HG02840 (cell line): ENCODE measurements at regions not wholly inside any gene's neighbourhood (a gene's known extent, or its start where the extent isn't known, plus 50 kb on each side); places are given as distances from the start of the nearest gene placed in this dataset.
A peak's percentile ranks its signal among the peaks of the same experiment; 100 is the strongest.
"Not testable (repeated sequence)": the region's sequence is repeated elsewhere in the genome, so short reads cannot be mapped to it uniquely, and the experiment has no call there.

ENCODE experiments used
- ATAC-seq: cut with Tn5 transposase; IDR thresholded peaks from one replicate; pipeline ENCODE4 v1.9.1; 2021; ENCODE audit warnings: mild to moderate bottlenecking, moderate library complexity, moderate number of reproducible peaks; ENCODE audit not compliant: unreplicated experiment, low FRiP score

- not testable (repeated sequence) for ATAC-seq
Measured at GRCh38 chr7:73244782-73245311, 63.8 kb downstream of the NSUN5 start.

GRCh38 chr7:73234994-73235717 is 73.5 kb downstream of the NSUN5 start:
- ATAC-seq = peak; percentile 83

GRCh38 chr7:73225745-73226144 is 82.9 kb downstream of the NSUN5 start:
- ATAC-seq = not testable (repeated sequence)

- not testable (repeated sequence) for ATAC-seq
Measured at GRCh38 chr7:73221724-73222123, 86.9 kb downstream of the NSUN5 start.

- ATAC-seq = peak; percentile 35
Measured at GRCh38 chr7:73220766-73221370, 87.8 kb downstream of the NSUN5 start.

- peak; percentile 57 for ATAC-seq
Measured at GRCh38 chr7:73220357-73220756, 88.3 kb downstream of the NSUN5 start.

- not testable (repeated sequence) for ATAC-seq
Measured at GRCh38 chr7:73218802-73219201, 89.8 kb downstream of the NSUN5 start.

GRCh38 chr7:73216046-73216675 is 92.5 kb downstream of the NSUN5 start:
- not testable (repeated sequence) for ATAC-seq

GRCh38 chr7:73215232-73215631 is 93.4 kb downstream of the NSUN5 start:
- not testable (repeated sequence) for ATAC-seq

GRCh38 chr7:73214471-73214870 is 94.2 kb downstream of the NSUN5 start:
- ATAC-seq = not testable (repeated sequence)

- ATAC-seq = not testable (repeated sequence)
Measured at GRCh38 chr7:73213076-73213475, 95.5 kb downstream of the NSUN5 start.

GRCh38 chr7:73205594-73205993 is 103.0 kb downstream of the NSUN5 start:
- ATAC-seq = not testable (repeated sequence)

GRCh38 chr7:73204898-73205297 is 103.7 kb downstream of the NSUN5 start:
- ATAC-seq = not testable (repeated sequence)

GRCh38 chr7:73203312-73203711 is 105.3 kb downstream of the NSUN5 start:
- not testable (repeated sequence) for ATAC-seq

GRCh38 chr7:73201264-73201663 is 107.4 kb downstream of the NSUN5 start:
- ATAC-seq = not testable (repeated sequence)

- not testable (repeated sequence) for ATAC-seq
Measured at GRCh38 chr7:73200518-73201099, 108.0 kb downstream of the NSUN5 start.

GRCh38 chr7:73193991-73194390 is 108.2 kb upstream of the SPDYE9 start:
- ATAC-seq = not testable (repeated sequence)

- not testable (repeated sequence) for ATAC-seq
Measured at GRCh38 chr7:73190483-73191155, 104.8 kb upstream of the SPDYE9 start.

- ATAC-seq = not testable (repeated sequence)
Measured at GRCh38 chr7:73188287-73188686, 102.4 kb upstream of the SPDYE9 start.
